HG02870 (cell line): ENCODE measurements at regions not wholly inside any gene's neighbourhood (a gene's known extent, or its start where the extent isn't known, plus 50 kb on each side); places are given as distances from the start of the nearest gene placed in this dataset.
A peak's percentile ranks its signal among the peaks of the same experiment; 100 is the strongest.
"Not testable (repeated sequence)": the region's sequence is repeated elsewhere in the genome, so short reads cannot be mapped to it uniquely, and the experiment has no call there.

Source experiments
- ATAC-seq: cut with Tn5 transposase; IDR thresholded peaks from one replicate; pipeline ENCODE4 v1.9.1; 2021; ENCODE audit warnings: mild to moderate bottlenecking, moderate library complexity; ENCODE audit not compliant: unreplicated experiment

GRCh38 chr5:5780253-5780652, 357.8 kb downstream of the ICE1 start:
- ATAC-seq = no peak

DNA sequence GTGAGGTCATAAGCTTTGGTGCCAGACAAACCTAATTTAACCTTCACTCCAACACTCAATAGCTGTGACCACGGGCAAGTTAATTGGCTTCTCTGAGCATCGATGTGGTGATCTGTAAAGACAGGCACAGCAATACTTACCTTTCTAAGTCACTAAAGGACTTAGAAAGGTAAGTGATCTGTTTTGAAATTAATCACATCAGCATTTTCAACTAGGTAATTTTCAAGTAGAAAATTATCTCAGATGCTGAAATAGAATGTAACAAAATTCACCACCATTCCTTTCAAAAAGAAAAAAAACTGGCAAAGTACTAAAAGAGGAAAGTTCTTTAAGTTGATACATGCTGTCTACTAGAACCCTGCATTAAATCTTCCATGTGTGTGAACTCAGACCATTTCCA, 354.5 kb downstream of the ICE1 start:
- ATAC-seq = no peak

- no peak for ATAC-seq
These were observed 349.7 kb downstream of the ICE1 start for GRCh38 chr5:5772202-5772601.

- no peak for ATAC-seq
These were observed 348.3 kb downstream of the ICE1 start for GRCh38 chr5:5770825-5771224.

GRCh38 chr5:5767286-5767928, 344.9 kb downstream of the ICE1 start:
- ATAC-seq = no peak

DNA sequence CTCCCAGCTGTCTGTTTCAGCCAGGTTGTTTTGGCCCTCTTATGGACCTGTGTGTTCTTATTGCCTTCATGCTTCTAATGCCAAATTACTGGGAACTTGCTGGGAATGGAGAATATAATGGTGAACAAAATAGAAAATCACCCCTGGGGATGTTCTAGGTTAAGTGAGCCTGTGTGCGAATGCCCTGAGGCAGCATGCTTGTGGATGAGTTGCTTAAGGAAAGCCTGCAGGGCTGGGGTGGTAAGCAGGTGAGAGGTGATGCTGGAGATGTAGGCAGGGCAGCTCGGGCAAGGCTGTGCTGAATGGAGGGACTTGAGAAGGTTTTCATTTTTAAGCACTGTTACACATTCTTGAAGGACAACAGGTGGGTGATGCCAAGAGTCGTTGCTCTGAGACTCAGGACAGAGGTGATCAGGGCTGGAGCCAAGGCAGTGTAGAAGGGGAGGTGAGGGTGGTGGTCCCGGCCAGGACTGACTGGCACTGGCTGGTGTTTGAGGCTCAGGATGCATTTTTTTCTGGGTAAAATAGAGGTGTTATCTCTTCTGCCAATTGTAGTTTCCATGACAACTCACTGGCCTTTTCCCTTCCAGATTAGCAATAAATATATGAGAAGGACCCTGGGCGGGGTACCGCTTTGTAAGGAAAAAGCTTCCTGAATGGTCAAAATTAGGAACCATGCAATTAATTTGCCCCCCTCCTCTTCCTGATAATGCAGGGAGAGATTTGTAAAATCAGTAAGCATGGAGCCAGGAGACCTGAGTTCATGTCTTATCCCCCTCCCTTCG, 342.8 kb downstream of the ICE1 start:
- no peak for ATAC-seq

- no peak for ATAC-seq
These were observed 341.8 kb downstream of the ICE1 start for GRCh38 chr5:5764246-5764645.

- ATAC-seq = no peak
These were observed 334.3 kb downstream of the ICE1 start for GRCh38 chr5:5756762-5757161.

DNA sequence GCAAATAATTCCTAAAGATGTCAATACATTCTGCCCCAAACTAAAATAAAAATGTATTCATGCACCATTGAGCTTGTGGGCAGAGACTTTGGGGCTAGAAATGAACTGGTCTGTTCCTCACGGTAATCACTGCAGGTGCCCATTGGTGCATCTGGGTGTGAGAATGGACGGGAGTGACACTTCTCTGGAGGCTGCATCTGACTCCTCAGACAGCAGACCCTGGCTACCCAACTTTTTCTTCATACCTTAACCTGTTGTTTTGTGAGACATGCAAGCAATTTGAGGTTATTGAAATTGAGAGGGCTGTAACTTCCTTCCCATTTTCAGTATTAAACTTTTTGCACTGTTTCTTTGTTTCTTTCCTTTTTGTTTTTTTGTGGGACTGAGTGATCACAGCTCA, 333.4 kb downstream of the ICE1 start:
- no peak for ATAC-seq

GRCh38 chr5:5752844-5753243, 330.4 kb downstream of the ICE1 start:
- ATAC-seq = peak; percentile 69

GRCh38 chr5:5751987-5752386, 329.5 kb downstream of the ICE1 start:
- no peak for ATAC-seq

GRCh38 chr5:5751498-5751897, 329.0 kb downstream of the ICE1 start:
- ATAC-seq = peak; percentile 48

DNA sequence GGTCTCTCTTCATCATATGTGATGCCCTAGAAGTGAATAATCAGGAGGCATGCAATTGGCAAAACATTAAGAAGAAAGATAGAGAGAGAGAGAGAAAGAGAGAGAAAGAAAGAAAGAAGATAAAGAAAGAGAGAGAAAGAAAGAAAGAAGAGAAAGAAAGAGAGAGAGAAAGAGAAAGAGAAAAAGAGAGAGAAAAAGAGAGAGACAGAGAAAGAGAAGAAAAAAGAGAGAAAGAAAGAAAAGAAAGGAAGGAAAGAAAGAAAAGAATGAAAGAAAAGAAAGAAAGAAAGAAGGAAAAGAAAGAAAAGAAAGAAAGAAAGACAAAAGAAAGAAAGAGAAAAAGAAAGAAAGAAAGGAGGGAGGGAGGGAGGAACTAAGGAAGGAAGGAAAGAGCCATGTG, 318.9 kb downstream of the ICE1 start:
- no peak for ATAC-seq

DNA sequence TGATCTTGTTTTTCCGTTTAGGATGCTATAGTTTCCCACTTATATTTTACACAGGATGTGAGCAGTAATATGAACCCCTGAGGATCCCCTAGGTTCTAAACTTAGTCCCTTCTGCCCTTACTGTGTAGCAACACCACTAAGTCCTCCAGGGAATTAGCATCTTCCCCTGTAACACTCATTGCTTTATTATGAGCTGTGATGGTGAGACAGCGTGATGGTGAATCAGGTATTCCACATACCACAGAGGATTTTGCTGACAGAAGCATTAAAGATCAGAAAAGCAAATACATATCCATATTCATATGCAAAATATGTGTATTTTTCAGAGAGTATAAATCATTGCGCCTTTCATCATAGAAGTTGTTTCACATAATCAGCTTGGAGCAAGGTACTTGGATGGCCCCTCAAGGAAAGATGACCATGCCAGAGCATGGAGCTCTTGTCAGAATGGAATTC, 317.0 kb downstream of the ICE1 start:
- no peak for ATAC-seq

GRCh38 chr5:5738797-5739489, 316.5 kb downstream of the ICE1 start:
- peak; percentile 80 for ATAC-seq

- no peak for ATAC-seq
These were observed 313.5 kb downstream of the ICE1 start for GRCh38 chr5:5736007-5736406.

GRCh38 chr5:5733058-5733457, 310.6 kb downstream of the ICE1 start:
- ATAC-seq = not testable (repeated sequence)

GRCh38 chr5:5726401-5726800, 303.9 kb downstream of the ICE1 start:
- no peak for ATAC-seq

GRCh38 chr5:5721881-5722280, 299.4 kb downstream of the ICE1 start:
- ATAC-seq = no peak

- no peak for ATAC-seq
These were observed 296.8 kb downstream of the ICE1 start for GRCh38 chr5:5719292-5719691.

GRCh38 chr5:5716665-5717064, 294.2 kb downstream of the ICE1 start:
- ATAC-seq = no peak

DNA sequence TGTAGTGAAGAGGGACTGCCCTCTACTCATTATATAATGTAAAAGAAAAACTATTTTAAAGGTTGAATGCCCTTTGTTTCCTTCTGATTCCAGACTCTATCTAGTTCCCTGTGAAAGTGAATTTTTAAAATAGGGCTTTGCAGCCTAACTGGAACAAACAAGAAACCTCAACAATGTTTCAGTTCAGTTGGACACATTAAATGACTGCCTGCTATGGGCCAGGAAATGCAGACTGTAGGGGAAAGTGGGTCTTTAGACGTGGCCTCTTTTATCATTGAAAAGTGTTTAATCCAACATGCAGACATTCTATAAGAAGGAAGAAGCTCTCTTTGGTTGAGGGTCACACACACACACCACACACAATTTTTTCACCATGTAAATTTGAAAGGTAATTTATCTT, 289.1 kb downstream of the ICE1 start:
- ATAC-seq = no peak
